ENCODE measurements at regions not wholly inside any gene's neighbourhood (a gene's known extent, or its start where the extent isn't known, plus 50 kb on each side); places are given as distances from the start of the nearest gene placed in this dataset.

- TF ChIP-seq CTCF (IDR thresholded peaks at IDR 0.05; ENCODE audit: borderline replicate concordance, extremely low read depth, low read length, poor library complexity, severe bottlenecking) (no peak), EZH2 (IDR thresholded peaks at IDR 0.05; ENCODE audit: borderline replicate concordance, low read depth, low read length, severe bottlenecking) (no peak)
These were observed 373.0 kb upstream of the HTR2C start for GRCh38 chrX:114210879-114211278.

All from DND-41 (cell line).